Suppressor macrophage treated with lipopolysaccharide for 4 hours (primary cell): ENCODE measurements at regions not wholly inside any gene's neighbourhood (a gene's known extent, or its start where the extent isn't known, plus 50 kb on each side); places are given as distances from the start of the nearest gene placed in this dataset.
"Not testable (repeated sequence)": the region's sequence is repeated elsewhere in the genome, so short reads cannot be mapped to it uniquely, and the experiment has no call there.

Experiments
- DNase-seq: peaks from one replicate; pipeline ENCODE4 v3.0.0-alpha.2; 2020

DNA sequence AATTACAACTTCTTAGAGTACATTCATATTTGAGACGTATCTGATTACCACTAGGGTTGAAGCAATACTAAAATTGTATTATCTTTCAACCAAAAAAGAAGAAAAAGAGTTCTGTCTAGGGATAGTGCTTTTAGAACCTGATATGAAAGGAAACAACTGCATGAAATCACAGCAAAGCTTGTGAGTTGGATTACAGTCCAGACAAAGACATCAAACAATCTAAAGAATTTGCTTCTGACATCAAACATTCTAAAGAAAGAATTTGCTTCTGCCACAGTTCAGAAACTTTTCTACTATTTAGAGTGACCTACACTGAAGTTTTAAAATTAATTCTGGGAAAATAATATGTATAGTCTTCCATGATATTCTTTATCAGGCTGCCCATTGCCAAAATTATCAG, 1141.1 kb upstream of the ACO1 start:
- no peak for DNase-seq

DNA sequence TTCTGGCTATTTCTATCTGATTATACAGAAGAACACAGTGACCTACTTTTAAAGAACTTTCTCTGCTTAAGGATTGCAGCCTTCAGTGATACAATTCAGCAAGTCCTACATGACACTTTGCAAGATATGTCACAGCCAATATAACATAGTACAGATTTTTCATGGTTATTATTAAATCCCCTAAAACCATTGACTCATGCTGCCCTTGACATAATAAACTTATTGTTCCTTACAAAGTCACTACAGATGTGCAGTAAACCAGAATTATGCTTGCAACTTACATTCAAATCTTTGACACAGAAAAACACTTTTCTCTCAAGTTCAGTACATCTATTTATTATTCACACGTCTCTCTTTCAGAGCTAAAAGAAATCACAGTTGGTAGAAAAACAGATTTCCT, 1136.3 kb upstream of the ACO1 start:
- no peak for DNase-seq

- no peak for DNase-seq
Measured at GRCh38 chr9:31251386-31251785, 1133.1 kb upstream of the ACO1 start.

DNA sequence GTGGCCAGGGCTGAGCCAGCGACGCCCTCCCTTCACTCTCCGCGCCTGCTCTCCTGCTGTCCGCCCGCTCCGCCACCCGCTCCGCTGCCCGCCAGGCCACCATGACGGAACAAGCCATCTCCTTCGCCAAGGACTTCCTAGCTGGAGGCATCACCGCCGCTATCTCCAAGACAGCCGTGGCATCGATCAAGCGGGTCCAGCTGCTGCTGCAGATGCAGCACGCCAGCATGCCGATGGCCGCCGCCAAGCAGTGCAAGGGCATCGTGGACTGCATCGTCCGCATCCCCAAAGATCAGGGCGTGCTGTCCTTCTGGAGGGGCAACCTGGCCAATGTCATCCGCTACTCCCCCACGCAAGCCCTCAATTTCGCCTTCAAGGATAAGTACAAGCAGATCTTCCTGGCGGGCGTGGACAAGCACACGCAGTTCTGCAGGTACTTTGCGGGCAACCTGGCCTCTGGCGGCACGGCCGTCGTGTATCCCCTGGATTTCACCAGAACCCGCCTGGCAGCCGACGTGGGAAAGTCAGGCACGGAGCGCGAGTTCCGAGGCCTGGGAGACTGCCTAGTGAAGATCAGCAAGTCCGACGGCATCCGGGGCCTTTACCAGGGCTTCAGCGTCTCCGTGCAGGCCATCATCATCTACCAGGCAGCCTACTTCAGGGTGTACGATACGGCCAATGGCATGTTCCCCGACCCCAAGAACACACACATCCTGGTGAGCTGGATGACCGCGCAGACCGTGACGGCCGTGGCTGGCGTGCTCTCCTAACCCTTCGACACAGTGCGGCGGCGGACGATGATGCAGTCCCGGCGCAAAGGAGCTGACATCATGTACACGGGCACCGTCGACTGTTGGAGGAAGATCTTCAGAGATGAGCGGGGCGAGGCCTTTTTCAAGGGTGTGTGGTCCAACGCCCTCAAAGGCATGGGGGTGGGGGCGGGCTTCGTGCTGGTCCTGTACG, 1130.4 kb upstream of the ACO1 start:
- no peak for DNase-seq

DNA sequence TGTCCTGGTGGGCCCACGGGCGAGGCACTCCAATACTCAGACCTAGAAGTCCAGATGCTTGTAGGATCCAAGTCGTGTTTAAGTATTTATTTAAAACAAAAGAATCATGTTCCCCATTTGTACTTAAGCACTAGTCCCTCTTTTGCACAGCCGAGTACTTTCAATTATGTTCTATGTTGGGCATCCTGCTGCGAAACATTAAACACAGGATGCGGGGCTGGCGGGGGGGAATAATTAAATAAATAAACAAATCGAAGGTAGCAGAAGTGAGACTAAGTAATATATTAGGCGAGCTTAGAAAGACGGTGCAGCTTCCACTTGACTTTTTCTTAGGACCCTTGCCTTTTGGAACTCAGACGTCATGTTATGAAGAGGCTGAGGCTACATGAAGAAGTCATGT, 1129.2 kb upstream of the ACO1 start:
- no peak for DNase-seq

GRCh38 chr9:31259824-31260223, 1124.6 kb upstream of the ACO1 start:
- no peak for DNase-seq

GRCh38 chr9:31272456-31273295, 1111.8 kb upstream of the ACO1 start:
- no peak for DNase-seq

DNA sequence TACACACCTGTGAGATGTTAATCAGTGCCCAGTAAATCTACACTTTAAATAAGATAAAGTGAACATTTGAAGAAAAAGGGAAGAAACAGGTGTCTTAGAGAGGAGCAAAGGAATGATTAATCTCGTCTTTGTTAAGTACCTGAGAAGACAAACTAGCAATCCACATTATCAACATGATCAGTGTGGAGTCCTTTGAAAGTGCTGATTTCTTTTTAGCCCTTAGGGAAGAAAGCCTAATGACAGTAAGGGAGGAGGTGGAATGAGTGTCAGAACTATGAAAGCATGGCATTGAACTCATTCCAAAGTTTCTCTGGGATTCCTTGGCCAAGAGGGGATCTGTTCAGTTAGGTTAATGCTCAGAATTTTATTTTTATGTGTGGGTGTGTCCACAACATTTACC, 1109.0 kb upstream of the ACO1 start:
- DNase-seq, result no peak

DNA sequence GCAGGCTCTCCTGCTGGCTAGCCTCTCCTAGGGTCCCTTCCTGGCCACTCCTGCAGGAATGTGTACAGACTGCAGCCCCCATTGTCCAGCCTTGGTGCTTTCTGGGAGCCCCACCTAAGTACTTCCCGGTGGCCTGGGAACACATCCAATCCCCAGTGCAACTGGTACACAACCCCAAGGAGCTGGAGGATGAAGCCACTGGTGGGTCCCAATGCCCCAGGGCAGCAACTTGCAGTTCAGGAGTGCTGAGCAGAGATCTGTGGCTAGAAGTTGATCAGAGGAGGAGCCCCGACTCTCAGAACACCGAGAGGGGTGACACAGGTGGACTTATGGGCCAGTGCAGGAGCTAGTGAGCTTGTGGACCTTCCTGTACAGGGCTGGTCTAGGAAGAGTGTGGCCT, 1093.7 kb upstream of the ACO1 start:
- DNase-seq, result no peak

DNA sequence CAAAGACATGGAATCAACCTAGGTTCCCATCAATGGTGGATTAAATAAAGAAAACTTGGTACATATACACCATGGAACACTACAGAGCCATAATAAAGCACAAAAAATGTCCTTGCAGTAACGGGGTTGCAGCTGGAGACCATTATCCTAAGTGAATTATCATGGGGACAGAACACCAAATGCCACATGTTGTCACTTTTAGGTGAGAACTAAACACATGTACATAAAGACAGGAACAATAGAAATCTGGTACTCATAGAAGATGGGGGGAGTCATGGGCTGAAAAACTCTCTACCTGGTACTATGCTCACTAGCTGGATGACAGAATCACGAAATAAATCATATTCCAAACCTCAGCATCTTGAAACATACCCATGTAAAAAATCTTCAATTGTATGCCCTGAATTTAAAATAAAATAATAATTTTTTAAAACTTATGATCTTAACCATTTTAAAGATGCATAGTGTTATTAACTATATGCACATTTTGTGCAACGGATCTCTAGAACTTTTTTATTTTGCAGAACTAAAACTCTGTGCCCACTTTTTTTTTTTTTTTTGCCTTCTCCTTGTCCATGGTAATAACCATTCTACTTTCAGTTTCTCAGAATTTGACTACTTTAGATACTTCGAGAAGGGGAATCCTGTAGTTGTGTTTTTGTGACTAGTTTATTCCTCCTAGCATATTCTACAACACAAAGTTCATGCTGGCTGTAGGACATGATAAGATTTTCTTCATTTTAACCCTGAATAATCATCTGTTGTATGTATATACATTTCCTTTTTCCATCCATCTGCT, 1081.6 kb upstream of the ACO1 start:
- peak; percentile 2 for DNase-seq

DNA sequence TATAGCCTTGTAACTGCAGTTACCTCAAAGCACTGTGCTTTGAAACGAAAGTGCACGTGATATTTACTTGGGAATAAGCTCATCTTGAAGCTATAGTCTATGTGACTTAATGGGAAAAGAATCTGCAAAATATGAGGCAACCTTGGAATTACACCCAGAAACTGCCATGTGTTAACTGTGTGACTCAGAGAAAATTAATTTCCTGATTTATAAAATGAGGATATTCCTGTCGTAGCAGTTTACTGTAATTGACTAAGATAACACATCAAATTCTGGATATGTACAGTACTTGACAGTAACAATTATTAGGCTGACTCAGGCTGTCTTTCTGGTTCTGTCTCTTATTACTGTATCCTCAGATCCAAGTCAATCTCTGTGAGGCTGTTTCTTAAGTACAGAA, 1079.9 kb upstream of the ACO1 start:
- DNase-seq, result no peak

GRCh38 chr9:31314241-31314640, 1070.2 kb upstream of the ACO1 start:
- DNase-seq, result no peak

DNA sequence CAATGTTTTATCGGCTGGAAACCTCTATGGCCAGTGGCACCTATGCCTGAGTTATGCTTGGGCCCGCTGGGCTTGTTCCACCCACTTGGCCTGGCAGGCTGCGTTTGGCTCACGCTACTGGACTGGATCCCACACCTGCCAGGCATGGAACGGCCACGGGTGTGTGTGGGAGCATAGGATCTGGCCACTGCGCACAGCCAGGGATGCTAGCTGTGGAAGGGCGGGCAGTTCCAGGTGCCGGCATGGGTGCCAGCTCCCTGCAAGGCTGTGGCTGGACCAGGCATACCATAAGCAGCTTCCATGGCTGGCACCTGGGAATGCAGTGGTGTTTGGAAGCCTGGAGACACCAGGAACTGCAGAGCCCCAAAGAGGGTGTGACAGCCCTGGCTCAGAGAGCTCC, 1063.9 kb upstream of the ACO1 start:
- no peak for DNase-seq

DNA sequence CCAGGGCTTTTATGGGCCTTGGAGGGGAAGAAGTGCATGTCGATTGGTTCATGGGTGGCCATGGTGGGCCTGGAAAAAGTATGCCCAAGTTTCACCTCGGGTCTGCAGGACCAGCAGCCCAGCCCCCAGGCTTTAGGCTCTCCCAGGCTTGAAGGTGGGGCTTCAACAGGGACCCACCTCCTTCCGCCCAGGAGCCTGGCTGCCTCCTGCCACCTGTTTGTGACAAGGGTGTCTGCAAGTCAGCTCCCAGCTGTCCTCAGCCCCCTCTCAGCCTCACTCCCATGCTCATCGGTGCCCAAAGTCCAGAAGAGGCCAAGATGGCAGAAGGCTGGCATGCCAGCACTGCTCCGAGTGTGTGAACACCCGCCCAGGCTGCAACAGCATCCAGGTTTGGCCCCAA, 1063.2 kb upstream of the ACO1 start:
- DNase-seq, result no peak

- no peak for DNase-seq
Measured at GRCh38 chr9:31321686-31322085, 1062.8 kb upstream of the ACO1 start.

- DNase-seq, result no peak
Measured at GRCh38 chr9:31323726-31324444, 1060.6 kb upstream of the ACO1 start.

DNA sequence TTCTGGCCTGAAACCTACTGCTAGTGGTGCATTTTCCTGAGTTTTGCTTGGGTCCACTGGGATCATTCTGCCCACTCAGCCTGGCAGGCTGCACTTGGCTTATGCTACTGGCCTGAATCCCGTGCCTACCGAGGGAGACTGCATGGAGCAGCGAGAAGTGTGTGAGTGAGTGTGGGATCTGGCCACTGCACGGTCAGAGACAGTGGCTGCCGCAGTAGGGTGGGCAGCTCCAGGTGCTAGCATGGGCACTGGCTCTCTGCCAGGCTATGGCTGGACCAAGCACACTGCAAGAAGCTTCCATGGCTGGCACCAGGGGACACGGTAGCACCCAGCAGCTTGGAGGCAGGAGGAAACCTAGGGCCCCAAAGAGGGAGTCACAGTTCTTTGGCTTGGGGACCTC, 1058.7 kb upstream of the ACO1 start:
- DNase-seq, result no peak

- not testable (repeated sequence) for DNase-seq
Measured at GRCh38 chr9:31326883-31327282, 1057.6 kb upstream of the ACO1 start.

DNA sequence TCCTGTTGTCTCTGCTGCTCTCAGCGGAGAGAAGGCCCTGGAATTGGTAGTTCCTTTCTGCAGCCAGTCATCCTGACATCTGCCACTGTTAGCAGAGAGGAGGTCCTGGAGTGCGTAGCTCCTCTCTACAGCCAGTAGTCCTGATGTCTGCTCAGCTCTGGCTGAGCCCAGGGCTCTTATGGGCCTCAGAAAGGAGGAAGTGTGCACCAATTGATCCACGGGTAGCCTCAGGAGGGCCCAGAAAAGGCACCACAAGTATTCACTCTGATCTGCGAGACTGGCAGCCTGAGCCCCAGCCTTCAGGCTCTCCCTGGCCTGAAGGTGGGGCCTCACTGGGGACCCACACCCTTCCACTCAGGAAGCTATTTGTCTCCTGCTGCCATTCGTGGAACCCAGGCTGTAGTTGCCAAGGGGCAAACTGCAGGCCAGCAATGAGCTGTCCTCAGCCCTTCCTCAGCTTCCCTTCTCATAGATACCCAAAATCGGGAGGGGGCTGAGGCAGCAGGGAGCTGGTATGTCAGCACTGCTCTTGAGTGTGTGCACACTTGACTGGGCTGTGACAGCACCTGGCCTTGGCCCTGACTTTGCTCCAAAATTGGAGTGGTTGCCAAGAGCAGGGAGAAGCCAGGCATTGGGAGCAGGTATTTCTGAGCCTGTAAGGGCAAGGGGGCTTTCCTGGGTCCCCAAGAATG, 1049.5 kb upstream of the ACO1 start:
- DNase-seq, result no peak

DNA sequence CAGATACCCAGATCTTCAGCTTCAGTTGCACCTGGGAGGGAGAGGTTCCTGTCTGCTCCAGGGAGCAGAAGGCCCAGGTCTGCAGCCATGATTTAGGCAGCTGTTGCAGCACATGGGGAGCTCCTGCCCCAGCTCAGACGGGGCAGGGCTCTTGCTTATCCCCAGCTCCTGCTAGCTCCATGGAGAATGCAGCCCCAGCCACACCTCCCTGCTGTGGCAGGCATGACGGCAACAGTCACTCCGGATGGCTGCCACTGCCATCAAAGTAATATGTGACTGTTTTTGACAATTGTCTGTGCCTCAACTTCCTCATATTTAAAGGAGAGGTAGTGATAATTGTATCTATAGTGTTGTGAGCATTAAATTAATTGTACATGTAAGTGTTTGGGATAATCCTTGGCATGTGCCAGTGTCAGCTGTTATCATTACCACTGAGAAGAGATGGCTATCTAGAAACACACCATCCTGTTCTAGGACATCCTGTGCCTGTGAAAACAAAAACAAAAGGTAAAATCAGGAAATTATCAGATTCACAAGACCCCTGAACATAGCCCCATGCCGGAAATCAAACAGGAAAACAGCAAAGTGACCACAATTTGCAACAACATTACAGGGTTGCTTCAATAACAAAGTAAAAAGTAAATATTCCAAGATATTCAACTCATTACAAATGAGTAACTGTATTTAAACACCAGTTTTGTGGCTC, 1048.8 kb upstream of the ACO1 start:
- no peak for DNase-seq

DNA sequence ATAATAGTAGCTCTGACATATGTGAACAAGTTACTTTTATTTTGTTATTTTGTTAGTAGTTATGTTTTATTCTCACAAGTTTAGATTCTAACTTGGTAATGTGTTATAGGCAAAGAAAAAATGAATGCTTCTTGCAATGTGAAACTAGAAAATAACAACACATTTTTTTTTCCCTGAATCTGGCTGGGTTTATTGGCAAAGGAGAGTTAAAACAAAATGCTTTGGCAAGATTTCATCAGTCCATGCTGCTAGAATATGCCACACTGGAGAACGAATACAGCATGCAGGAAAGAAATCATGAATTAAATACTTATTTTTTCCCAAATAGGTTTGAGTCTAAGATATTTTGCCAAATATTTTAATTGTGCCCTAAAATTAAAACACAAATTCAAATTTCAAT, 1048.1 kb upstream of the ACO1 start:
- no peak for DNase-seq
